ENCODE measurements at regions not wholly inside any gene's neighbourhood (a gene's known extent, or its start where the extent isn't known, plus 50 kb on each side); places are given as distances from the start of the nearest gene placed in this dataset.

GRCh38 chr9:129561594-129562281 lies 59.2 kb downstream of the C9orf50 start:
- H3K4me1 Mint-ChIP-seq (ENCODE audit: low read depth), result peaks cover 24% of the 10 kb centered on the region
- H3K27me3 Mint-ChIP-seq, result peaks cover 38% of the 10 kb centered on the region
- intact Hi-C loops (cut with micrococcal nuclease), result no loop called here
- no peaks in the 10 kb centered on the region for H3K9me3 Mint-ChIP-seq
- no peak overlapping the region for H3K27ac Mint-ChIP-seq
- no peak overlapping the region for H3K4me3 Mint-ChIP-seq
- no peaks in the 10 kb centered on the region for H3K36me3 Mint-ChIP-seq (ENCODE audit: low read depth)

- H3K9me3 Mint-ChIP-seq, result no peaks in the 10 kb centered on the region
- no peaks in the 10 kb centered on the region for H3K36me3 Mint-ChIP-seq (ENCODE audit: low read depth)
- H3K27ac Mint-ChIP-seq, result no peak overlapping the region
- H3K27me3 Mint-ChIP-seq, result peaks cover 29% of the 10 kb centered on the region
- intact Hi-C loops (cut with micrococcal nuclease), result no loop called here
- H3K4me3 Mint-ChIP-seq, result no peak overlapping the region
- H3K4me1 Mint-ChIP-seq (ENCODE audit: low read depth), result peaks cover 24% of the 10 kb centered on the region
Observed at GRCh38 chr9:129560881-129561306, 60.0 kb downstream of the C9orf50 start.

GRCh38 chr9:129559506-129559881 lies 61.4 kb downstream of the C9orf50 start:
- Mint-ChIP-seq H3K27ac (no peak overlapping the region), H3K4me3 (no peak overlapping the region), H3K36me3 (ENCODE audit: low read depth) (no peaks in the 10 kb centered on the region), H3K9me3 (no peaks in the 10 kb centered on the region), H3K4me1 (ENCODE audit: low read depth) (peaks cover 28% of the 10 kb centered on the region), H3K27me3 (peaks cover 25% of the 10 kb centered on the region)
- intact Hi-C loops (cut with micrococcal nuclease), result no loop called here

DNA sequence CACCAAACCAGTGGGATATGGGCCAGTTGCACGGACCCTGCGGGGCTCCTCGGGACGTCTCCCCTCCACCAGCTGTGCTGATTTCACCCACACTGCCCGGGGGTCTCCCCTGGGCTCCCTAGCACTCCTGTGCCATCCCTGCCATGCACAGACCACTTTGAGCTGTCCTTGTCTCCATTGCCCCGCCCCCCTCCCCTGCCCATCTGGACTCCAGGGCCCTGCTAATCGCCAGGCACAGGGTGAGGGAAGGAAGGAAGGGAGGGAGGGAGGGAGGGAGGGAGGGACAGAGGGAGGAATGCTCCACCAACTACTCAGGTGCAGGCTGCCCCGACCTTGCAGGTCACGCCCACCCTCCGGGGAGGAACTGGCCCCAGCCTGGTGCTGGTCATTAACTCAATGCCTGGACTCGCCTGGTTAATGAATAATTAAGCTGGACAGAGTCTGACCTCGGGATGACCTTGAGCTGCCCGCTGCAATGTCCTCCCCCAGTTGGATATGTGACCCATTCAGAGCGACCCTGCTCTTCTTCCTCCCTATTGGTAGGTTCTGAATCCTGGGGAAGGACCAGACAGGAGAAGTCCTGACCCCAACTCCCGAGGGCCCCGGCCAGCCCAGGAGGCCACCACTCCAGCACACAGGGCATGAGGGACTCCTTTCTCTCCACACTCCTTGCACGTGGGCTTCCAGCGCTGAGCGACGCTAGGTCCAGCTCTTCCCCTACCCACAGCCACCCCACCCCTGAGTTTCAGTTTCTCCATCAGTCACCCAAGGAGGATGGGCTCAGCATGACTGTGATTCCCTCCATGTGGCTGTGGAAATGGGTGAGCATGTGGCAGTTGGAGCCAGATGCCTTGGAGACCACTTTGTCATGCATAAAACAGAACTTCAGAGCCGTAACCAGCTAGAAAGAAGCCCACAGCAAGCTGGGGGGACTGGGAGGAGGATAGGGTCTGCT lies 62.1 kb downstream of the C9orf50 start:
- intact Hi-C loops (cut with micrococcal nuclease), result no loop called here
- no peaks in the 10 kb centered on the region for H3K36me3 Mint-ChIP-seq (ENCODE audit: low read depth)
- H3K4me1 Mint-ChIP-seq (ENCODE audit: low read depth), result peaks cover 34% of the 10 kb centered on the region
- H3K4me3 Mint-ChIP-seq, result no peak overlapping the region
- peak overlapping the region; percentile 55 for H3K27ac Mint-ChIP-seq
- H3K27me3 Mint-ChIP-seq, result peaks cover 23% of the 10 kb centered on the region
- H3K9me3 Mint-ChIP-seq, result no peaks in the 10 kb centered on the region

GRCh38 chr9:129558063-129558550 lies 62.8 kb downstream of the C9orf50 start:
- Mint-ChIP-seq H3K4me3 (no peak overlapping the region), H3K4me1 (ENCODE audit: low read depth) (peaks cover 35% of the 10 kb centered on the region), H3K9me3 (no peaks in the 10 kb centered on the region), H3K27me3 (peaks cover 21% of the 10 kb centered on the region), H3K36me3 (ENCODE audit: low read depth) (no peaks in the 10 kb centered on the region), H3K27ac (peak overlapping the region; percentile 18)
- intact Hi-C loops (cut with micrococcal nuclease), result no loop called here

DNA sequence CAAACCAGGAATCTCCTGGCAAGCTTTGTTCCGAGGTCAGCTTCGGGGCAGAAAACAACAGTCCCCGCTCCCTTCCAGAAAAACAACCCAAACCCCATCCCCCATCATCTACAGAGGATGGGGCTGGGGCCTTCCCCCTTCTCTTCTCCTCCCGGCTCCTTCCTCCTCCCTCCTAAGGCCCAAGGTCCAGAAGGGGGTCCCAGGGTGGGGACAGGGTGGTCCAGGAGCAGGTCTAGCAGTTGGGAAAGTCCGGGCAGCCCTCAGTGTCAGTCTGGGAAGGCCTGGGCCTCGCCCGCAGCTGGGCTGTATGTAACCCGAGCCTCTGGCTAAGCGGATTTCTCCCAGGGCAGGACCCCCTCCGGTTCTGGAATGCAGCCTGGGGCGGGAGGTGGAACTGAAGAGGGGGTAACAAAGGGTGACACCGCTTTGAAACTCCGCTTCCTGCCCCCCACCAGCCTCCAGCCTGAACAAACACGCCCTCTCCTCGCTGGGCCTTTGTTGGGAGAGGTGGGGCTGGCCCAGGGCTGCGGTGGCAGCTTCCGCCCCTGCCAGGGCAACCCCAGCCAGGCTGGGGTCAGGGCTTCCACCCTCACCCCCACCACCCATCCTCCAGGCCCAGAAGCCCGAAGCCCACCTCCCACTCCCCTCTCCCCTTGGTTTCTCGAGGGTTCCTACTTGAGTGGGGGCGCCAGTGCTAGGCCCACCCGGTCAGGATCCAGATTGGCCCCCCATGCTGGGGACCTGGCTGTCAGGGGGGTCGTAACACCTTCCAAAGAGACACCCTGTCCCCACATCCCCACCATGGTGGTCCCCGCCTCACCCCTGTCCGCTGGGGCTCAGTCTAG lies 63.5 kb downstream of the C9orf50 start:
- Mint-ChIP-seq H3K4me1 (ENCODE audit: low read depth) (peaks cover 35% of the 10 kb centered on the region), H3K4me3 (no peak overlapping the region), H3K27ac (peak overlapping the region; percentile 18), H3K36me3 (ENCODE audit: low read depth) (no peaks in the 10 kb centered on the region), H3K9me3 (no peaks in the 10 kb centered on the region), H3K27me3 (peaks cover 22% of the 10 kb centered on the region)
- intact Hi-C loops (cut with micrococcal nuclease), result no loop called here

DNA sequence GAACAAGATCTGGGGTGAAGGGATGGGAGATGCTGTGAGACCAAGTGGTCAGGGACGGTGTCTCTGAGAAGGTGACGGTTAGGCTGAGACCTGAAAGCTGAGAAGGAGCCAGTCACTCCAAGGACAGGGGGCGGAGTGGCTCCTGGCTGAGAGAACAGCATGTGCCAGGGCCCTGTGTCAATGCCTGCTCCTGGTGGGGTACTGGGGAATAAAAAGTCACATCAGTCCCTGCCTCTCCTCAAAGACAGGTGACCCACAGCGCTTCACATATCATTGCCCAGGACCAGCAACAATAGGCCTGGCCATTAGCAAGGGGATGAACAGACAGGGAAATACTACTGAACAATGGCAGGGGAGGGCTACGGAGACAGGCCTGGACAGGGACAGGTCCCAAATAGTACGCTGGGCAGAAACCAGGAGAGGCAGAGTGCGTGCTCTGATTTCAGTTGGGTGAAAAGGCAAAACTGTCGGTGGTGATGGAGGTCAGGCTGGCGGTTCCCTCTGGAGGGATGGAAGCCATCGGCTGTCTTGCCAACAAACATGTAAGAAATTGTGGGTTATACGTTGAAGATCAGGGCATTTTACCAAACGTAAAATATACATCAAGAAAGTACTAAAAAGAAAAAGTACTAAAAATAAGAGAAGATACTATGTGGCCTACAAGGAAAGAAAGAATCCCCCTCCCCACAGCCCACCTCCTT lies 64.3 kb downstream of the C9orf50 start:
- Mint-ChIP-seq H3K9me3 (no peaks in the 10 kb centered on the region), H3K4me3 (no peak overlapping the region), H3K4me1 (ENCODE audit: low read depth) (peaks cover 35% of the 10 kb centered on the region), H3K27me3 (peaks cover 22% of the 10 kb centered on the region), H3K36me3 (ENCODE audit: low read depth) (no peaks in the 10 kb centered on the region), H3K27ac (no peak overlapping the region)
- intact Hi-C loops (cut with micrococcal nuclease), result no loop called here

- intact Hi-C loops (cut with micrococcal nuclease), result no loop called here
Observed at GRCh38 chr9:129555512-129556215, 65.2 kb downstream of the C9orf50 start.

GRCh38 chr9:129554649-129555048 lies 66.3 kb downstream of the C9orf50 start:
- no peaks in the 10 kb centered on the region for H3K36me3 Mint-ChIP-seq (ENCODE audit: low read depth)
- intact Hi-C loops (cut with micrococcal nuclease), result no loop called here

More at GRCh38 chr9:129555512-129556215, 65.2 kb downstream of the C9orf50 start:
- peaks cover 32% of the 10 kb centered on the region for H3K4me1 Mint-ChIP-seq (ENCODE audit: low read depth)
- no peaks in the 10 kb centered on the region for H3K36me3 Mint-ChIP-seq (ENCODE audit: low read depth)
- no peak overlapping the region for H3K27ac Mint-ChIP-seq
- no peaks in the 10 kb centered on the region for H3K9me3 Mint-ChIP-seq
- no peak overlapping the region for H3K4me3 Mint-ChIP-seq
- H3K27me3 Mint-ChIP-seq, result peaks cover 22% of the 10 kb centered on the region

DNA sequence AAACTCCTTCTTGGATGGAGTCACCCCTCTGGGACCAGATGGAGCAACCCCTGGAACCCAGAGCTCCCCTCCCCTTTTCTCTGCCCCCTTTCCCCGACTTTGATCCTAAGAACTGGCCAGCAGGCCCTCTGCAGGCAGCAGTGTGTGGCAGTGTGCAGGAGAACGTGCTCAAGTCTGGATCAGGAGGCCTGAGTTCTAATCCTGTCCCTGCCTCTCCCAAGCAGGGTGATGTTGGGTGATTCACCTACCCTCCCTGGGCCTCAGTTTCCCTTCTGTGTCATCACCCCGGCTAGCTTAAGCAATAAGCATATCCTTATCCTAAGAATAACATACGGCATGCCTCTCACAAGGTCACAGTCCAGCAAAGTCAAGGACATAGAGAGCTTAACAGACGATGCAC lies 67.6 kb downstream of the C9orf50 start:
- H3K27ac Mint-ChIP-seq, result no peak overlapping the region
- peaks cover 31% of the 10 kb centered on the region for H3K4me1 Mint-ChIP-seq (ENCODE audit: low read depth)
- no peaks in the 10 kb centered on the region for H3K36me3 Mint-ChIP-seq (ENCODE audit: low read depth)
- no peak overlapping the region for H3K4me3 Mint-ChIP-seq
- no peaks in the 10 kb centered on the region for H3K9me3 Mint-ChIP-seq
- intact Hi-C loops (cut with micrococcal nuclease), result no loop called here
- peaks cover 39% of the 10 kb centered on the region for H3K27me3 Mint-ChIP-seq

More at GRCh38 chr9:129554649-129555048, 66.3 kb downstream of the C9orf50 start:
- Mint-ChIP-seq H3K4me3 (no peak overlapping the region), H3K27me3 (peaks cover 30% of the 10 kb centered on the region), H3K4me1 (ENCODE audit: low read depth) (peaks cover 37% of the 10 kb centered on the region), H3K9me3 (no peaks in the 10 kb centered on the region), H3K27ac (no peak overlapping the region)

DNA sequence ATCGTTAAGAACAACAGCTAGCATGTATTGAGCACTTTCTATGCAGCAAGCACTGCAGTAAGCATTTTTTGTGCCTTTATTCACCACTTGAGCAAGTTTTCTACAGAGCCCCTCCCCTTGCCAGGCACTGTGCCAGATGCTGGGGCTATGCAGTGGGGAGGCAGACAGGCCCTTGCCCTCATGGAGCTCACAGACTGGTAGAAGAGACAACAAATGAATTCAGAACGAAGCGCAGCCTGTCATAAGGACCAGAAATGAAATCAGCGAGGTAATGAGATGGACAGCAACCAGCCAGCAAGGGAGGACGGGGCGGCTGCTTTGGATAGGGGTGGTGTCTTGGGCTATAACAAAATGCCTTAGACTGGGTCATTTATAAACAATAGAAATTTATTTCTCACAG lies 68.8 kb downstream of the C9orf50 start:
- H3K27ac Mint-ChIP-seq, result no peak overlapping the region
- intact Hi-C loops (cut with micrococcal nuclease), result no loop called here
- H3K4me3 Mint-ChIP-seq, result no peak overlapping the region
- peaks cover 42% of the 10 kb centered on the region for H3K27me3 Mint-ChIP-seq
- peaks cover 27% of the 10 kb centered on the region for H3K4me1 Mint-ChIP-seq (ENCODE audit: low read depth)
- H3K9me3 Mint-ChIP-seq, result no peaks in the 10 kb centered on the region
- no peaks in the 10 kb centered on the region for H3K36me3 Mint-ChIP-seq (ENCODE audit: low read depth)

GRCh38 chr9:129551393-129551973 lies 69.4 kb downstream of the C9orf50 start:
- Mint-ChIP-seq H3K4me3 (no peak overlapping the region), H3K9me3 (no peaks in the 10 kb centered on the region), H3K27ac (no peak overlapping the region)

More at GRCh38 chr9:129551393-129551973, 69.4 kb downstream of the C9orf50 start:
- intact Hi-C loops (cut with micrococcal nuclease), result no loop called here
- Mint-ChIP-seq H3K36me3 (ENCODE audit: low read depth) (no peaks in the 10 kb centered on the region), H3K27me3 (peaks cover 45% of the 10 kb centered on the region), H3K4me1 (ENCODE audit: low read depth) (peaks cover 27% of the 10 kb centered on the region)

Data from dendritic cell treated with granulocyte-macrophage colony-stimulating factor and Interleukin-4, amounts not matched to agents 40 ng/mL and 50 ng/mL, for 4 days (primary cell).